ENCODE measurements at regions not wholly inside any gene's neighbourhood (a gene's known extent, or its start where the extent isn't known, plus 50 kb on each side); places are given as distances from the start of the nearest gene placed in this dataset.

DNA sequence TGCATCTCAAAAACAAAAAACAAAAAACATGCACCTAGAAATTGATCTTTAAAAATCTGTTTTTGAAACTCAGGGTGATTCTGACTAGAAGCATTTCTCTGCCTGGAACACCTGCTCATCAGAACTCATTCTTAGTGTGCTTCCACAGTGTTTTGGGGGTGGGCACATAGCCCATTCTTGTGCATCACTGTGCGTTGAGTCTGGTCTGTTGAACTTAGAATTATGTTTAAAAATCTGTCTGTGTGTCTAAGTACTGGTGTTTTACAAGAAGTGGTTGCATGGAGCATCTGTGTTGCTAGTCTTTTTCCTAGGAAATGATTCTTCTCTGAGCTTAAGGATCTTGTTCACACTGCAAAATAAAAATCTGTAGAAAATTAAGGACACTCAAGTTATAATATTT lies 264.5 kb downstream of the SOX4 start:
- Histone ChIP-seq H3K27me3 (ENCODE audit: insufficient read depth, low read length) (no peaks in the 10 kb centered on the region), H3K9me3 (ENCODE audit: low read length) (no peaks in the 10 kb centered on the region), H3F3A (ENCODE audit: insufficient read depth, low read length) (no peaks in the 10 kb centered on the region), H2AFZ (ENCODE audit: low read length) (no peak overlapping the region), H3K4me3 (ENCODE audit: low read depth, low read length, poor library complexity, severe bottlenecking) (no peak overlapping the region), H3K79me2 (ENCODE audit: insufficient read depth, low read length) (no peaks in the 10 kb centered on the region), H3K4me2 (ENCODE audit: low read length) (no peak overlapping the region), H3K4me1 (ENCODE audit: insufficient read depth, low read length, severe bottlenecking) (no peaks in the 10 kb centered on the region), H3K27ac (ENCODE audit: low read depth, low read length, poor library complexity, severe bottlenecking) (no peak overlapping the region), H3K36me3 (ENCODE audit: insufficient read depth, low read length) (no peaks in the 10 kb centered on the region), H3K9ac (ENCODE audit: low read length) (no peak overlapping the region), H4K20me1 (ENCODE audit: insufficient read depth, low read length) (no peaks in the 10 kb centered on the region), H3K9me2 (ENCODE audit: low read depth, low read length) (no peaks in the 10 kb centered on the region)
- TF ChIP-seq EZH2 (IDR thresholded peaks at IDR 0.05; ENCODE audit: borderline replicate concordance, low read length) (no peak), CTCF (IDR thresholded peaks at IDR 0.05; ENCODE audit: low read length) (no peak)

DNA sequence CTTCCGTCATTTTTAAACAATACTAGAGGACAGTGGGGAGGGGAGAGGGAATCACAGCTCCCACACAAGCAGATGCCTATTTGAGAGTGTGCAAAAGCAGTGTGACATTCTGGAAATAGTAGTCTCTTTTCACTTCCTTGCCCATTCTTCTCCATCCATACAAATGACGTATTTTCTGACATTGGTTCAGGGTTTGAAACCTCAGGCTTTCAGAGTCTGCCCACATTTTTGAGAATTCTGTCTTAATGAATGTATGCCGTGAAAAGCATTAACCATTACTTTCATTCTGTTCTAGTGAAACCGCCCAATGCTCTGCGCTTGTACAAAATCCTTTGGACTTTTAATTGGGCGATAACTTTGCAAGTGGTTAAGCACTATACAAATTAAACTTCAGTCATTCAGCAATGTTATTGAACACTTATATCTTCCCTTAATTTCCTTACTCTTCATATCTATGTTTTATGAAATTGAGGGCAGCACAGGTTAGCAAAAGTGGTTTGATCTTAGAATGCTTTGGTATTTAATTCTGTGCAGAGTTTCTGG lies 265.7 kb downstream of the SOX4 start:
- H3K79me2 ChIP-seq (ENCODE audit: insufficient read depth, low read length): no peaks in the 10 kb centered on the region
- TF ChIP-seq EZH2 (IDR thresholded peaks at IDR 0.05; ENCODE audit: borderline replicate concordance, low read length): no peak

DNA sequence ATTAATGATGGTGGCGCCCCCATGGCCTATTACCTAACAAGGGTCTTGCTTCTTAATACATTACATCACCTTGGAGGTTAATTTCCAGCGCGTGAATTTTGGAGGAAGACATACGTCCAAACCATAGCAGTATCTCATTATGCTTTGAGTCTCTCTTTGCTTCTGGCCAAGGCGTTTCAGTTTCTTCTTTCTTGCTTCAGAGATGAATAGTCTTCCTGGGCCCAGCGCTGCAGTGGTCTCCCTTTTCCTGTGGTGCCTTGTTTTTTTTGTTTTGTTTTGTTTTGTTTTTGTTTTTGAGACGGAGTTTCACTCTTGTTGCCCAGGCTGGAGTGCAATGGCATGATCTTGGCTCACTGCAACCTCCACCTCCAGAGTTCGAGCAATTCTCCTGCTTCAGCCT lies 268.4 kb downstream of the SOX4 start:
- Histone ChIP-seq H3K9me2 (ENCODE audit: low read depth, low read length) (no peaks in the 10 kb centered on the region), H3K4me2 (ENCODE audit: low read length) (no peak overlapping the region), H2AFZ (ENCODE audit: low read length) (no peak overlapping the region), H3K9ac (ENCODE audit: low read length) (no peak overlapping the region), H3K36me3 (ENCODE audit: insufficient read depth, low read length) (no peaks in the 10 kb centered on the region), H3F3A (ENCODE audit: insufficient read depth, low read length) (no peaks in the 10 kb centered on the region), H3K79me2 (ENCODE audit: insufficient read depth, low read length) (no peaks in the 10 kb centered on the region), H3K4me3 (ENCODE audit: low read depth, low read length, poor library complexity, severe bottlenecking) (no peak overlapping the region), H3K27me3 (ENCODE audit: insufficient read depth, low read length) (no peaks in the 10 kb centered on the region), H3K27ac (ENCODE audit: low read depth, low read length, poor library complexity, severe bottlenecking) (no peak overlapping the region), H4K20me1 (ENCODE audit: insufficient read depth, low read length) (no peaks in the 10 kb centered on the region), H3K4me1 (ENCODE audit: insufficient read depth, low read length, severe bottlenecking) (no peaks in the 10 kb centered on the region), H3K9me3 (ENCODE audit: low read length) (no peaks in the 10 kb centered on the region)
- TF ChIP-seq CTCF (IDR thresholded peaks at IDR 0.05; ENCODE audit: low read length) (no peak), EZH2 (IDR thresholded peaks at IDR 0.05; ENCODE audit: borderline replicate concordance, low read length) (no peak)

More for the DNA sequence above, 265.7 kb downstream of the SOX4 start:
- Histone ChIP-seq H3K27ac (ENCODE audit: low read depth, low read length, poor library complexity, severe bottlenecking) (no peak overlapping the region), H2AFZ (ENCODE audit: low read length) (no peak overlapping the region), H3K27me3 (ENCODE audit: insufficient read depth, low read length) (no peaks in the 10 kb centered on the region), H3F3A (ENCODE audit: insufficient read depth, low read length) (no peaks in the 10 kb centered on the region), H4K20me1 (ENCODE audit: insufficient read depth, low read length) (no peaks in the 10 kb centered on the region), H3K4me1 (ENCODE audit: insufficient read depth, low read length, severe bottlenecking) (no peaks in the 10 kb centered on the region), H3K9ac (ENCODE audit: low read length) (no peak overlapping the region), H3K9me3 (ENCODE audit: low read length) (no peaks in the 10 kb centered on the region), H3K9me2 (ENCODE audit: low read depth, low read length) (no peaks in the 10 kb centered on the region), H3K36me3 (ENCODE audit: insufficient read depth, low read length) (no peaks in the 10 kb centered on the region), H3K4me3 (ENCODE audit: low read depth, low read length, poor library complexity, severe bottlenecking) (no peak overlapping the region), H3K4me2 (ENCODE audit: low read length) (no peak overlapping the region)

GRCh38 chr6:21864206-21864605 lies 270.7 kb downstream of the SOX4 start:
- no peaks in the 10 kb centered on the region for H3K36me3 ChIP-seq (ENCODE audit: insufficient read depth, low read length)
- no peak overlapping the region for H2AFZ ChIP-seq (ENCODE audit: low read length)
- no peak for TF ChIP-seq EZH2 (IDR thresholded peaks at IDR 0.05; ENCODE audit: borderline replicate concordance, low read length)
- no peak for TF ChIP-seq CTCF (IDR thresholded peaks at IDR 0.05; ENCODE audit: low read length)
- no peaks in the 10 kb centered on the region for H3K4me1 ChIP-seq (ENCODE audit: insufficient read depth, low read length, severe bottlenecking)
- no peaks in the 10 kb centered on the region for H3F3A ChIP-seq (ENCODE audit: insufficient read depth, low read length)
- H3K9me2 ChIP-seq (ENCODE audit: low read depth, low read length): no peaks in the 10 kb centered on the region
- no peaks in the 10 kb centered on the region for H3K79me2 ChIP-seq (ENCODE audit: insufficient read depth, low read length)
- no peak overlapping the region for H3K4me3 ChIP-seq (ENCODE audit: low read depth, low read length, poor library complexity, severe bottlenecking)
- H3K4me2 ChIP-seq (ENCODE audit: low read length): no peak overlapping the region
- H4K20me1 ChIP-seq (ENCODE audit: insufficient read depth, low read length): no peaks in the 10 kb centered on the region
- H3K9ac ChIP-seq (ENCODE audit: low read length): no peak overlapping the region
- H3K27ac ChIP-seq (ENCODE audit: low read depth, low read length, poor library complexity, severe bottlenecking): no peak overlapping the region
- no peaks in the 10 kb centered on the region for H3K27me3 ChIP-seq (ENCODE audit: insufficient read depth, low read length)
- no peaks in the 10 kb centered on the region for H3K9me3 ChIP-seq (ENCODE audit: low read length)

All from OCI-LY1 (cell line).